Natural killer cell (primary cell): ENCODE measurements at regions not wholly inside any gene's neighbourhood (a gene's known extent, or its start where the extent isn't known, plus 50 kb on each side); places are given as distances from the start of the nearest gene placed in this dataset.
"Not testable (repeated sequence)": the region's sequence is repeated elsewhere in the genome, so short reads cannot be mapped to it uniquely, and the experiment has no call there.

Source experiments
- ATAC-seq, 3 donors: fragments of 150-1000 bp in 2 of 3; fragments of 200-7000 bp in 1 of 3; cut with Tn5 transposase; 1 replicate in 1 of 3; 2 replicates in 2 of 3; pipeline ENCODE4 v1.10.0; 2021; ENCODE audit warnings: mild to moderate bottlenecking in 2 of 3, moderate library complexity in 2 of 3
- DNase-seq, 2 donors: peaks; one replicate each; pipeline versions ENCODE4 v3.0.0 to v3.0.0-alpha.2; 2013 to 2021; ENCODE audit warnings: mixed read lengths in 1 of 2
- H3K27ac ChIP-seq: one replicate; pipeline ENCODE4 v1.5.1; 2013; ENCODE audit warnings: mild to moderate bottlenecking, low read length
- H3K27me3 ChIP-seq: one replicate; pipeline ENCODE4 v1.6.1; 2013; ENCODE audit warnings: low read length; ENCODE audit not compliant: control insufficient read depth, insufficient read depth
- H3K36me3 ChIP-seq: one replicate; pipeline ENCODE4 v1.6.1; 2013; ENCODE audit warnings: low read length; ENCODE audit not compliant: control insufficient read depth, insufficient read depth
- H3K4me1 ChIP-seq: one replicate; pipeline ENCODE4 v1.6.1; 2013; ENCODE audit warnings: low read length; ENCODE audit not compliant: control insufficient read depth, insufficient read depth
- H3K4me3 ChIP-seq: one replicate; pipeline ENCODE4 v1.5.1; 2013; ENCODE audit warnings: low read length
- H3K9me3 ChIP-seq: one replicate; pipeline ENCODE4 v1.6.1; 2013; ENCODE audit warnings: low read length; ENCODE audit not compliant: control insufficient read depth, insufficient read depth
- H3K27ac Mint-ChIP-seq, 2 donors: one replicate each; pipeline ENCODE4 v1.8.0; 2022; ENCODE audit warnings: mild to moderate bottlenecking in 2 of 2, mixed read lengths in 2 of 2, moderate library complexity in 1 of 2
- H3K27me3 Mint-ChIP-seq, 2 donors: one replicate each; pipeline ENCODE4 v1.8.0; 2022; ENCODE audit warnings: low read depth in 2 of 2, mixed read lengths in 2 of 2
- H3K36me3 Mint-ChIP-seq: one replicate; pipeline ENCODE4 v1.8.0; 2022; ENCODE audit warnings: mixed read lengths
- H3K4me1 Mint-ChIP-seq, 2 donors: one replicate each; pipeline ENCODE4 v1.8.0; 2022; ENCODE audit warnings: mixed read lengths in 2 of 2
- H3K4me3 Mint-ChIP-seq: one replicate; pipeline ENCODE4 v1.8.0; 2022; ENCODE audit warnings: mild to moderate bottlenecking, moderate library complexity, mixed read lengths
- H3K9me3 Mint-ChIP-seq, 2 donors: one replicate each; pipeline ENCODE4 v1.8.0; 2022; ENCODE audit warnings: mixed read lengths in 2 of 2
- CTCF ChIP-seq: fragments of 200-600 bp; IDR thresholded peaks from one replicate; pipeline ENCODE4 v1.8.0; 2022; ENCODE audit warnings: antibody characterized with exemption
- WGBS: methylation state at CpG from one replicate; pipeline ENCODE4 v1.1.7; 2013; ENCODE audit warnings: missing lambda C conversion rate; ENCODE audit not compliant: insufficient coverage; 5-methylcytosine and 5-hydroxymethylcytosine counted together
- intact Hi-C: fragments of 100-400 bp; cut with micrococcal nuclease; formaldehyde crosslinking; loops from one replicate; pipeline ENCODE4 v1.14.2; 2022

- no peaks in the 10 kb centered on the region for H3K4me1 ChIP-seq
- H3K27me3 ChIP-seq: peaks cover 6% of the 10 kb centered on the region
- no peaks in the 10 kb centered on the region for H3K9me3 ChIP-seq
- no peak for TF ChIP-seq CTCF
- Mint-ChIP-seq H3K4me3 (no peak overlapping the region), H3K27ac (no peak overlapping the region), H3K4me1 (peaks cover 0 to 6% of the 10 kb centered on the region in 2 donors), H3K36me3 (no peaks in the 10 kb centered on the region), H3K9me3 (no peaks in the 10 kb centered on the region), H3K27me3 (peaks cover 41 to 75% of the 10 kb centered on the region in 2 donors)
- H3K36me3 ChIP-seq: no peaks in the 10 kb centered on the region
- no peak overlapping the region for H3K4me3 ChIP-seq
- intact Hi-C loops: no loop called here
- ATAC-seq: no peak
- DNase-seq: no peak
- H3K27ac ChIP-seq: no peak overlapping the region
Observed at GRCh38 chr1:148347781-148348180, 135.3 kb downstream of the PPIAL4G start.

- H3K36me3 Mint-ChIP-seq, intact Hi-C loops, H3K27ac ChIP-seq, H3K4me3 ChIP-seq, H3K27me3 ChIP-seq, H3K27ac Mint-ChIP-seq, H3K9me3 Mint-ChIP-seq, H3K4me1 Mint-ChIP-seq, H3K36me3 ChIP-seq, H3K9me3 ChIP-seq, H3K4me3 Mint-ChIP-seq, H3K4me1 ChIP-seq, ATAC-seq: not testable (repeated sequence)
- WGBS: 10% methylated on average over 3 of the region's 3 CpGs
- peak in 1 of 2 donors; percentile 58 for DNase-seq
- peaks cover 26 to 54% of the 10 kb centered on the region in 2 donors for H3K27me3 Mint-ChIP-seq
- peak; percentile 34 for TF ChIP-seq CTCF
Observed at GRCh38 chr1:148345659-148346151, 137.4 kb downstream of the PPIAL4G start.

GRCh38 chr1:148344651-148345050 lies 138.5 kb downstream of the PPIAL4G start:
- H3K4me3 ChIP-seq, H3K27ac ChIP-seq, DNase-seq, H3K9me3 Mint-ChIP-seq, H3K4me1 Mint-ChIP-seq, H3K4me3 Mint-ChIP-seq, H3K4me1 ChIP-seq, intact Hi-C loops, H3K27me3 ChIP-seq, H3K36me3 Mint-ChIP-seq, ATAC-seq, H3K27ac Mint-ChIP-seq, H3K9me3 ChIP-seq, H3K36me3 ChIP-seq: not testable (repeated sequence)
- WGBS: 100% methylated on average over 1 of the region's 2 CpGs
- peaks cover 17 to 46% of the 10 kb centered on the region in 2 donors for H3K27me3 Mint-ChIP-seq

- H3K4me1 ChIP-seq, H3K4me1 Mint-ChIP-seq, H3K36me3 Mint-ChIP-seq, DNase-seq, H3K4me3 Mint-ChIP-seq, H3K27me3 ChIP-seq, H3K27ac Mint-ChIP-seq, ATAC-seq, H3K36me3 ChIP-seq, intact Hi-C loops, H3K9me3 Mint-ChIP-seq, H3K27ac ChIP-seq, H3K9me3 ChIP-seq, H3K4me3 ChIP-seq: not testable (repeated sequence)
- 100% methylated on average over 1 of the region's 1 CpG for WGBS
- peaks cover 4 to 29% of the 10 kb centered on the region in 2 donors for H3K27me3 Mint-ChIP-seq
Observed at GRCh38 chr1:148341729-148342128, 141.4 kb downstream of the PPIAL4G start.

GRCh38 chr1:148336121-148336918 lies 146.8 kb downstream of the PPIAL4G start:
- Mint-ChIP-seq H3K27me3 (peaks cover 3 to 13% of the 10 kb centered on the region in 2 donors), H3K4me3 (peak overlapping the region; percentile 100), H3K4me1 (peaks cover 22 to 33% of the 10 kb centered on the region in 2 donors)
- H3K27ac Mint-ChIP-seq, H3K4me3 ChIP-seq, H3K36me3 ChIP-seq, ATAC-seq, H3K27me3 ChIP-seq, H3K9me3 ChIP-seq, DNase-seq, H3K27ac ChIP-seq, intact Hi-C loops, H3K9me3 Mint-ChIP-seq, H3K36me3 Mint-ChIP-seq: not testable (repeated sequence)
- 23% methylated on average over 5 of the region's 5 CpGs for WGBS
- peaks cover 14% of the 10 kb centered on the region for H3K4me1 ChIP-seq
